HG03175 (cell line): ENCODE measurements at regions not wholly inside any gene's neighbourhood (a gene's known extent, or its start where the extent isn't known, plus 50 kb on each side); places are given as distances from the start of the nearest gene placed in this dataset.

Source experiments
- ATAC-seq: cut with Tn5 transposase; IDR thresholded peaks from one replicate; pipeline ENCODE4 v1.9.1; 2021; ENCODE audit warnings: mild to moderate bottlenecking, moderate library complexity; ENCODE audit not compliant: unreplicated experiment

DNA sequence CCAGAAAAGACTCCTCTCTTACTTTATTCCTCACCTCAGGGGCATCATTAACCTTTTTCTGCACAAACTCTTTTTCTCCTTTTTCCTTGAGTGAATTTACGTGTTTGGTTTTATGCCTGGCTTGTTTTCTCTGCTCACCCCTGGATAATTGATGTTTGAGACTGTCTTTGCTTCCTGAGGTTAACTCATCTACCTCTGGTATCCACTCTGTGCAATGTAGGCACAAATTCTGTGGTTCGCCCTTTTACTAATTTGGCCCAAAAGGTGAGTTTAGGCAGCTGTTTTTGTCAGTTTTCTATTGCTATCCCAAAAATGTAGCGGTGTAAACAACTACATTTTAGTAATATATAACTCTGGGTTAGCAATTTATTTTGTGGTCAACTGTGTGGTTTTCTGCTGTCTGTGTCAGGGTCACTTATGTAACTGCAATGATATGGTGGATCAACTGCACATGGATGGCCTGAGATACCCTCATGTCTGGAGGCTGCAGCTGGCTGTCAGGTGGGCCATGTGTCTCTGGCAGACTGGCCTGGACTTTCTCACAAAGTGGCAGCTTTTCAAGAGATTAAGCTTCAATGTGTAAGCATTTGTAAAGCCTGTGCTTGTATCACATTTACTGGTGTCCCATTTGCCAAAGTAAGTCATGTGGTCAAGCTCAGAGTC lies 329.7 kb downstream of the FSIP2 start:
- ATAC-seq = no peak

DNA sequence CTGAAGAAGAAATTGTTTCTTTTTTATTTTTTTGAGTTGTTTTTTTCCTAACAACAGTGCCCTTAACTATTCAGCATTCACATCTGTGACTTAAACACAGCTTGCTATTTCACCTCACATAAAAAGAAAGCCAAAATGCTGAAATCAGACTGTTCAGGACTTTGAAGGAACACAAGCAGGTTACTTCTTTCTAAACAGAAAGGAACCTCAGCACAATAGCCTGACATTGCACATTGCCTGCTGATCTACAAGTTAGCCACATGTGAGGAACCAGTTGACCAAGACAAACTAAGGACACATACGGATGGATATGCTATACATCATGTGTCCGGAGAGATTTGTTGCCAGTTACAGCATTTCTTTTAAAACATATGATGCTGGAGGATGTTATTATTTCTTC lies 331.1 kb downstream of the FSIP2 start:
- no peak for ATAC-seq

DNA sequence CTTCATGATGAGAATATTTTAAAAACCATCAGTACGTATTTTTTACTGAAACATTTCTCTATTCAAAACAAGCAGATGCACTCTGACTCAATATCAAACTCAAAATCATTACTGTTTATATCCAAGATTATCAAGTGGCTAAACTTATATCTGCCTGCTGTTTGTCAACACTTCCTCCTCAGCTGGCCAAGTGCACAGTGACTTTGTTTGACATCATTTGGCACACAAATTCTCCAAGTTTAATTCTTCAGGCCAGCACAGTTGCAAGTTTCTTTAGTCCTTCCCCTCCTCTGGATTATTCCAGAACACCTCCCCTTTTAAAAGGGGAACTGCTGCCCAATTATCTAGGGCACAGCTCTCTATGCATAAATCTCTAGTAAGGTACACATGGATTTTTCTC lies 346.6 kb downstream of the FSIP2 start:
- no peak for ATAC-seq

DNA sequence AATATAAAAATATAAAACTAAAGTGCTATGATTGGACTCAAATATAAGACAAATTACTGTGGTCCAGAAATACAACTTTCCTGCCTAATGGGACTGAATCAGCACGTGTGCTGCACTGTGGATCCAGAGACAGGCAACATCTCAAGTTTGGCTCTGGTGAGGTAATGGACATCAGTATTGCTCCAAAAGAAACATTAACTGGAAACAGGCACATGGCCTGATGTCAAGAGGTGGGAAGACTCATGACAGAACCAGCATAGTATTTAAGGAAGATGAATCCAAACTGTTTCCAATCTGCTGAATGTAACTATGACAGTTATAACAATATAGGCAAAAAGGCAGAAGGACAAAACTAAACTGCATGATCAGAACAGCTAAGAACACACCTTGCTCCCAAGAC lies 354.6 kb downstream of the FSIP2 start:
- ATAC-seq = no peak

DNA sequence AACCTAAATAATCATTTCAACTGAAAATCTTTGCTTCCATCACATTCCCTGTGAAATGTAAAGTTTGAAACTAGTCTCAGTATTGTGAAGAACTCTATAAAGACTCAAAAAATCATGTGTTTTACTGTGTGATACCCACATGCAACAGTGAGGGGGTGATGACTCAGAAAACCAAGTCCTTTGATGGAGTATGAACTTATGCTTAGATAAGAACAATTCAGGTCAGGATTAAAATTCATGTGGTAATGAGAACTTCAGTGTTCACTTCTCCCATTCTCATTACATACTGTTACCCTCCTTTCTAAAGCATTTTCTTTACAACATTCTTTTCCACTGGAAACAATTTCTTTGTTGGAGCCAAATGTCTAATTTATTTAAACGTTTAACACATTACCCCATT lies 360.2 kb downstream of the FSIP2 start:
- no peak for ATAC-seq

DNA sequence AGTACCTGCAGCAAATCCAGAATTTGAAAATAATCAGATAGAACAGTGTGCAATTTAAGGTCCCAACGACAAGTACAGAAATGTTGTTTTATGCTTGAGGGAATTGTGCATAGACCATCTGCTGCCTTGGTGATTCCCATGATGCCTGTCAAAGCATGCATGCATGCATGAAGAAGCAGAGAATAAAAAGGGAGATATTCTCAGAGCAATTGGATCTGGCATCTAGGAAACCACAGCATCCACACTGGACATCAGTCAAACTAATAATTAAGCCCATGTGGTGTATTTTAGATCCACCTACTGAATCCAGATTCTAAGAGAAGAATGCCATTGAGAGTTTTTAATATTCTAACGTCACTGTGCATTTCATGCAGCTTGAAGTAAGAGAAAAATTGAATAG lies 361.2 kb downstream of the FSIP2 start:
- no peak for ATAC-seq

DNA sequence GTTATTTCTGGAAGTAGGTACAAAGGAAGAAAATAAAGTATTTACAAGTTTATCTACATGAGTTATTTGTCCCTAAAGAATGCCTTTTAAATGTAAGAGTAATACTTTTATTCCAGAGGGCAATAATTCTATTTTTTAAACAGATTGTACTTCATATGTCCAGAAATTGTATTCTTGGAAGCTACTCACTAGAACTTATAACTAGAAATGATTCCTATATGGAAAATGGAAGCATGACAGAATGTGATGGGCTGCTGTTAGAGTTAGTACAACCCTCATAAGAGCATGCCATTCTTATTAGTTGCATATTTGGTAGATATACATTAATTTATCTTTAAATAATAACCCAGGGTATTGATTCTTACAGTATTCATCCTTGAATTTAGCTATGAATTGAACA lies 362.0 kb downstream of the FSIP2 start:
- ATAC-seq = no peak

DNA sequence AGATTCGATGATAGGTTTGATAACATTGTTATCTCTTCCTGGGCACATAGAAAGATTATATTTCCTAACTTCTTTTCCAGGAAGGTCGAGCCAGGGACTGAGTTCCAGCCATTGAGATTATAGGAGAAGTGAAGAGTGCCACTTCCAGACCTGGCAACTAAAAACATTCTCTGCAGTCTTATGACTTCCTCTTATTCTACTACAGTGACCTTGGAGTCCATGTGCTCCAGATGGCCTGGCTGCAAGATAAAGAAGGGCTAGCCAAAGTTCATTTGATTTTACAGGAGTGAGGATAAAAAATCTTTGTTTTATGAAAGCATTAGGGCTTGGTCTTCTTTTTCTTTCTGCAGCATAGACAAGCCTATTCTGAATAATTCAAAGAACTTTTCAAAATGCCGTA lies 363.0 kb downstream of the FSIP2 start:
- no peak for ATAC-seq

DNA sequence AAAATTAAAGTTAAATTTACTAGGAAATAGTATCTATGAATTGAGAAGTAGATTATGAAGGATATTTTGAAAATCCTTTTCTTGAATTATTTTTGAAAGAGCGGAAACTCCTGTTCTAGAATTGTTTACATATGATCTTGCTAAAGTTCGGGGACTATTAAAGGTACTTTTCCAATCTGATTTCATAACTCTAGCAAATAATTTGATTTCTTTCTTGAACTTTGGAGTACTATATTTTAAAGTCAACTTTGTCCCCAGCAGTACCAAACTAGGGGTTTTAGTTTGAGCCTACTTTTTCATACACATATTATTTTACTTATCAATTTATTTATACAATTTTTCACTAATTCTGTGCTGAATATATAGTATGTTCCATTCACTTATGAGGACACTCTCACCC lies 364.7 kb downstream of the FSIP2 start:
- ATAC-seq = no peak

DNA sequence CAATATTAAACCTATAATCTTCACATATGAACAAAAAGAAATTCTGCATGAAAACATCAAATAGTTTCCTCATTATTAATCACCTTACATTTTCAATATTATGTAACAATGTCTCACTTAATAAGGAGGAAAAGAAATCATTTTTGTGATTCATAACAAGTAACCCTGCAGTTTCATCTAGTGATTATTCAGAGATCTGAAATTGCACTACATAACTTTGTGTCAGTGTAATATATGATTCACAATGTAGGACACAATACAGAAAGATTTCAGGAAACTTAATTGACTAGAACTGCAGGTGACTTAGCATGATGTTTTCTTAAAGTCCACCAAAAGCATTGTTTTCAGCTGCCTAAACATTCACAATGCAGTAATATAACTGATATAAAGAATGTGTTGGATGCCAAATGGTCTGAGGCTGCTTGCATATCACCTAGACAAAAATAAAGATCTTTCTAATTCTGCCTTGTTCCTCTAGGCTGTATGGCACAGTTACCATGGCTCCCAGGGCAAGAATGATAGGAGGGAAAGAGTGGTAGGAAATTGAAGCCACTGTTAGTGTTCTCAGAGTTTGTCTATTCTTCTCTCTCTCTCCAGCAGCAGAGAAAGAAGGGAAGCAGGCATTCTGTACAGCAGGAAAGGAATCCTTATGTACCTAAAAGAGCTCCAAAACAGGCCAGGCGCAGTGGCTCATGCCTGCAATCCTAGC lies 366.6 kb downstream of the FSIP2 start:
- no peak for ATAC-seq

DNA sequence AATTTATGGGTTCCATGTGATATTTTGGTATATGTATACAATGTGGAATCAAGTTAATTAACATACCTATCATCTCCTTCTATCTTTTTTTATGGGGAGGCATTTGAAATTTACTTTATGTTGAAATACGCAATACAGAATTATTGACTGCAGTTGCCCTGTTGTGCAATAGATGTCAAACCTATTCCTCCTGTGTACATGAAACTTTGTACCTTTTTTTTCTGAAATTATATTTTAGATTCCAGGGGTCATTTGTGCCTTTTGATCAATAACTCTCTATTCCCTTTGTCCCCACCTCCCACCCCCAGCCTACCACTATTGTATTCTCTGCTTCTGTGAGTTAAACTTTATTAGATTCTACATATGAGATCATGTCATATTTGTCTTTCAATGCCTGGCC lies 369.9 kb downstream of the FSIP2 start:
- no peak for ATAC-seq

DNA sequence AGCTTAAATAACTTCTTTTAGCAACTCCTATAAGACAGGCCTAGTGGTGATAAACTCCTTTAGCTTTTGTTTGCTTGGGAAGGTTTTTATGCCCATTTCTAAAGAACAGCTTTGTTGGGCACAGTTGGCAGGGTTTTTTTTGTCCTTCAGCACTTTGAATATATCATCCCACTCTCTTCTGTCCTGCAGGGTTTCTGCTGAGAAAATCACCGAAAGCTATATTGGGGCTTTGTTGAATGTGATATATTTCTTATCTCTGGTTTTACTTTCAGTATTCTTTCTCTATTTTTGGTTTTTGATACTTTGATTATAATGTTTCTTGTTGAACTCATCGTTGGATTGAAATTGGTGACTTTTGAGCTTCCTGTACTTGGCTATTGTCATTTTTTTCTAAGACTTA lies 372.8 kb upstream of the ZC3H15 start:
- ATAC-seq = no peak

DNA sequence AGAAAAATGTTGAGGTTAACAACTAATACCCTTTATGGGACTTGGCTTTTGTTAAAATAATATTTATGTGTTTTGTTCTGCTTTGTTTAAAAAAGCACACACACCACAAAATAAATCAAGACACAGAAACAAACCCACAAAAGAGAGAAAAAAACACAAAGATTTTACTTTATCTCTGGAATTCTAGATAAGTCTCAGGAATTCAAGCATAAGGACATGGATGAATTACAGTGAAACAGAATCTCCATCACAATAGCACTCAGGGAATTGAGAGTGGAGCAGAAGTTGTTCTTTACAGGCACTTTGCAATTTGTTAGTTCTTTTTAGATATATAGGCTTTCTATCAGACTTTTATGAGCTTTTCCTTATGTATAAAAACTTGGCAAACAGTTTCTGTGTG lies 360.9 kb upstream of the ZC3H15 start:
- no peak for ATAC-seq

DNA sequence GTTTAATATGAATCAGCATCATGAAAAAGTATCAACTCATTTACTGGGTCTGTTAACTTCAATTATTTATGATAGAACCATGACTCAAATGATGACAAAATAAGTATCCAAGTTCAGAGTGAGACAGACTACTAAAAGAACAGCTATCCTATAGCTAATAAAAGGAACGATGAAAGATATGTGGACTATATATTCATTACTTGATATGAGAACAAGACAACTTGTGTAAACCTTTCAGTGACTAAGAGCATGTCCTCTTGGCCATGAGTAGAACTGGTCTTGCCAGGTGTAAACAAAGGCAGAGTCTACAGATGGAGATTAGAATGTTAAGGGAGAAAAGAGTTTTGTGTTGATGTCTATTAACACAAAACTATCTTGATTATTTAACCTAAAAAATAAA lies 360.4 kb upstream of the ZC3H15 start:
- ATAC-seq = no peak

DNA sequence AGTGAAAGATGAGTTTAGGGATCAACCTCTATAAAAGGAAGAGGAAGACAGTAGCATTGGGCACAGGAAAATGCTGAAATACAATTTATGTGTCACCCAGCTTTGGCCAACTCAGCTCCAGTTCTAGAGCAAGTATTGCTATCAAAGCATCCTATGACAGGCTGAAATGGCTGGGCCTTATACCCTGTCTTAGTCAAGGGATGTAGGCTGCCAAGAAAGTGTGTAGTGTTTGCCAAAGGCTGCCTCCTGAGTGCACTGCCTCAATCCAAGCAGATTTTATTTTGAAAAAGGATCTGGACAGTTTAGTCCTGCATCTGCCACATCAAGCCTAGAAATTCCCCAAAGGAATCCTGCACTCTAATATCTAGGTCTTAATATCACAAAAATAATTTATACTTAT lies 359.9 kb upstream of the ZC3H15 start:
- ATAC-seq = no peak

DNA sequence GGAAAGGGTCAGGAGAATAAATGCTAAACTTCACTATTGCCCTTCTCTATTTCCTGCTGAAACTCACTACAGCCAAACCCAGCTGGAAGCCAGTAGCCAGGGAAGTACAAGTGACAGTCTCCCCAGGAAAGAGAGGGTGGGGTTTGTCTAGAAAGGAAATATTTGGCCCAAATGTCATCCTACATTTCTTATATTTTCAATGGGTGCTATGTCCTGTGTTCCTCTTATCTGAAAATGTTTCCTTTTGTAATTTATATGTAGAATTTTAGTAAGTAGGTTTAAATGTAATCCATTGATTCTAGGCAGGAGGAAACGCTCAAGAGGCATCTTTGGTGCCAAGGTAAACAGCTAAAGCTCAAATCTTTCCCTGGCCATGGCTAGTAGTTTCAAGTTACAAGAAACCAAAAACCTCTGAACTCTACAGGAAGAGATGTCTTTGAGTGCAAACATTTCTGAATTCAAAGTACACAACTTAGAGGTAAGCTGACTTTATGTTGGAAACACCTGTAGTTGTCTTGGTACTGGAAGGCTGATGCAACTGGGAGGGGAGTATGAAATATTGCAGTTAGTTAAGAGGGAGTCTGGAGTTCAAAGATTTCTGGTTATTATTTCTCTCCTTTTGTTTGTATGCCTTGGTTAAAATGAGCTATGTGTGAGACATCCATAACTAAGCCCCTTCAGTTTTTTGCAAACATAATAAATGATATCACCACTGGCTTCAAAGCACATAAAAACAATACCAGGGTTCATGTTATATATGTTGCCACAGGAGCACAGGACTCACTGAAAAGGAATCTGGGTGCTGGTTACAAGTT lies 356.1 kb upstream of the ZC3H15 start:
- no peak for ATAC-seq

DNA sequence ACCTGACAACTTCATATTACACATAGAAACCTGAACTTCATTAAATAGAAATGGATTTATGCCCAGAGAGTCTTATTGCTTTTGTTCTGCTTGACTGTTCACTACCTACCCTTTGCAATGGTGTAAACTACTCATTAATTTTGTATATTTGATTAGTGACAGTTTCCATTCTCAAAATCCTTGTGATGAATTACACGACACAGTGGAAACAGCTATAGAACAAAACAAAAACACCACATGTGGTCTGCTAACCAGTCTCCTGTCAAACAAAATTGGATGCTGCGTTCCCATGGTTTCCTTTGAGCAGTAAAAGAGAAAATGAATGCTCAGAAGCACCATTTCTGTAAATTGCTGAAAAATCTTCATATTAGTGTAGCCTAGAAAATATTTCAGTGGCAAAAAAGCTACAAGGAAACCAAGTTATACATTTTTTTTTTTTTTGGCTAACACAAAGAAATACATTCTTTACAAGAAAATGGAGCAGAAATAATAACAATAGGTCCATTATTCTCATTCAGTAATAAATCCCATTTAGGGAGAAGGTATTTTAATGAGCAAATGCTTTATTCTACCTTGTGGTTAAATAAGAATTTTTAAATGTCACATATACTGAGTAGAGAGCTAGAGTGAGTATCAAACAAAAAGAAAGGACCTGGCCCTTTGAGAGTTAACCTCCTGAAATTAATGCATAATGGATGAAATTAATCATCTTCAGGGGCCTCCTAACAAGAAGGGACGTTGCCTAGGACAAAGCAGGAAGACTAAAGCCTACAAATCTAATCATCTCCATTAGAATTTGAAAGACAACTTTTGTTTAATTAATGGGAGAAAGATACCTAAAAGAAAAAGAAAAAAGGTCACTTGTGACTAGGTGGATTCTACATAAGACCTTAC lies 355.1 kb upstream of the ZC3H15 start:
- no peak for ATAC-seq

DNA sequence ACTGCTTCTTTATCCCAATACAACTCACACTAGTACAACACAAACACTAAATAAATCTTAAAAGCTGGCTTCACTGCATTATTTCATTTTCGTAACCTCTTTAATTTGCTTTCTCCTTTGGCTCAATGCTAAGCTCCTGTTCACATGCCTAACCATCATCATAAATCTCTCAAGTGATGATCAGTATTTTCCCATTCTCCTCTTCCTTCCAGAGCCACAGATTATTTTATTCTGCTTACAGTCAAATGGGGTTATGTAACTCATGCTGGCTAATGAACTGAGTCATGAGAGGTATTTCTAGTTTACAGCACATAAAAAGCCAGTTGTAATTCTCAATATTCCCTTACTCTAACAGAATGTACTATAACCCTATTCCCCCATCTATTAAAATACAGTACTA lies 350.4 kb upstream of the ZC3H15 start:
- no peak for ATAC-seq

DNA sequence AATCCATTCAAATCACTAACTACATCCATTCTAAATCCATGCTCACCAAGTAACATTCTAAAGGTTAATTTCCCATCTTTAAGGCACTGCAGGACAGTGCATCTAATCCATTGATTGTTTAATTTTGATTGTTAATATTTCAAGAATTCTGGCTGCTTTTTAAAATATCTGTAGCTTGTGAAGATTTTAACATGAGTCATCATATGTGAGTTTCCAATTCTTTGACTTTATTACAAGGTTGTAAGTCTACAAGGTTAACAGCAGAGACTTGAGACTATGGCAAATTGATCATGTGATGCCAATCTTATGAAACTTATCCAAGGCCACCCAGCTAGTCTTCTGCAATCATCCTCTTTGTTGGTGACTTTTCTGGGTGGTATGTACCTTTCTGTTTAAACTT lies 349.2 kb upstream of the ZC3H15 start:
- ATAC-seq = no peak

DNA sequence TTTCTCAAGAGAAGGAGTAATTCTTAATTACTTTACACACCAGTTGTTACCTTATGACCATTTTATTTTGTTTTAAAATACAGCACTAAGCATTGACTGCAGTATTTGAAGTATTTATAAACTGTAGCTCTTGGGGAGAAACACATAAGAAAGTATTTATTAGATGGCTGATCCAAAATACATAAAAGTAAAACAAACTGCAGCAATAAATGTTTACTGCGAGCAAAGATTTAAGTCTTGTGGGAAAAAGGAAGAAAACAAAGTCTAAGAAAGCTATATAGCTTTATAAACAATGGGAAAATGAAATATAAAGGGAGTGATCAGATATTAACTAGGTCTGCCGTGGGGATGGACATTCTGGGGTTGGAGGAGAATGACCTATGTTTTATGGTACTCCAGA lies 347.2 kb upstream of the ZC3H15 start:
- no peak for ATAC-seq

DNA sequence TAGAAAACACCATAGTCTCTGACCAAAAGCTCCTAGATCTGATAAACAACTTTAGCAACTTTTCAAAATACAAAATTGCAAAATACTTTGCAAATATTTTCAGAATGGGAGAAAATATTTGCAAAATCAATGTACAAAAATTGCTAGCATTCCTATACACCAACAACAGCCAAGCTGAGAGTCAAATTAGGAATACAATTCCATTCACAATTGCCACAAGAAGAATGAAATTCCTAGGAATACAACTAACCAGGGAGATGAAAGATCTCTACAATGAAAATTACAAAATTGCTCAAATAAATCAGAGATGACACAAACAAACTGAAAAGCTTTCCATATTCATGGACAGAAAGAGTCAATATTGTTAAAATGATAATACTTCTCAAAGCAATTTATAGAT lies 327.0 kb upstream of the ZC3H15 start:
- ATAC-seq = no peak
